GM19238 (cell line): ENCODE measurements at regions not wholly inside any gene's neighbourhood (a gene's known extent, or its start where the extent isn't known, plus 50 kb on each side); places are given as distances from the start of the nearest gene placed in this dataset.
"Not testable (repeated sequence)": the region's sequence is repeated elsewhere in the genome, so short reads cannot be mapped to it uniquely, and the experiment has no call there.

Experiments
- DNase-seq: peaks from one replicate; pipeline ENCODE4 v3.0.0; 2011; ENCODE audit warnings: low spot score; ENCODE audit not compliant: insufficient read length

DNA sequence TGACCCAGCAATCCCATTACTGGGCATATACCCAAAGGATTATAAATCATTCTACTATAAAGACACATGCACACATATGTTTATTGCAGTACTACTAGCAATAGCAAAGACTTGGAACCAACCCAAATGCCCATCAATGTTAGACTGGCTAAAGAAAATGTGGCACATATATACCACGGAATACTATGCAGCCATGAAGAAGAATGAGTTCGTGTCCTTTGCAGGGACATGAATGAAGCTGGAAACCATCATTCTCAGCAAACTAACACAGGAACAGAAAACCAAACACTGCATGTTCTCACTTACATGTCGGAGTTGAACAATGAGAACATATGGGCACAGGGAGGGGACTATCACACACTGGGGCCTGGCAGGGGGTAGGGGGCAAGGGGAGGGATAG lies 183.0 kb downstream of the HACE1 start:
- not testable (repeated sequence) for DNase-seq

DNA sequence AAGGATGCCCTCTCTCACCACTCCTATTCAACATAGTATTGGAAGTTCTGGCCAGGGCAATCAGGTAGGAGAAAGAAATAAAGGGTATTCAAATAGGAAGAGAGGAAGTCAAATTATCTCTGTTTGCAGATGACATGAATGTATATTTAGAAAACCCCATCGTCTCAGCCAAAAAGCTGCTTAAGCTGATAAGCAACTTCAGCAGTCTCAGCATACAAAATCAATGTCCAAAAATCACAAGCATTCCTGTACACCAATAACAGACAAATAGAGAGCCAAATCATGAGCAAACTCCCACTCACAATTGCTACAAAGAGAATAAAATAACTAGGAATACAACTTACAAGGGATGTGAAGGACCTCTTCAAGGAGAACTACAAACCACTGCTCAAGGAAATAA lies 184.6 kb downstream of the HACE1 start:
- DNase-seq: not testable (repeated sequence)

DNA sequence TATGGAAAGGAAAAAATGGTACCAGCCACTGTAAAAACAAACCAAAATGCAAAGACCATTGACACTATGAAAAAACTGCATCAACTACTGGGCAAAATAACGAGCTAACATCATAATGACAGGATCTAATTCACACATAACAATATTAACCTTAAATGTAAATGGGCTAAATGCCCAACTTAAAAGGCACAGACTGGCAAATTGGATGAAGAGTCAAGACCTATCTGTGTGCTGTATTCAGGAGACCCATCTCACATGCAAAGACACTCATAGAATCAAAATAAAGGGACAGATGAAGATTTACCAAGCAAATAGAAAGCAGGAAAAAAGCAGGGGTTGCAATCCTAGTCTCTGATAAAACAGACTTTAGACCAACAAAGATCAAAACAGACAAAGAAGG lies 186.6 kb downstream of the HACE1 start:
- not testable (repeated sequence) for DNase-seq

DNA sequence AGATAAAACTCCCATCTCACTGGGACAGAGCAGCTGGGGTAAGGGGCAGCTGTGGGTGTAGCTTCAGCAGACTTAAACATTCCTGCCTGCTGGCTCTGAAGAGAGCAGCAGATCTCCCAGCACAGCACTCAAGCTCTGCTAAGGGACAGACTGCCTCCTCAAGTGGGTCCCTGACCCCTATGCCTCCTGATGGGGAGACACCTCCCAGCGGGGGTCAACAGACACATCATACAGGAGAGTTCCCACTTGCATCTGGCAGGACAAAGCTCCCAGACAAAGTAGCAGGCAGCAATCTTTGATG lies 188.2 kb downstream of the HACE1 start:
- not testable (repeated sequence) for DNase-seq

DNA sequence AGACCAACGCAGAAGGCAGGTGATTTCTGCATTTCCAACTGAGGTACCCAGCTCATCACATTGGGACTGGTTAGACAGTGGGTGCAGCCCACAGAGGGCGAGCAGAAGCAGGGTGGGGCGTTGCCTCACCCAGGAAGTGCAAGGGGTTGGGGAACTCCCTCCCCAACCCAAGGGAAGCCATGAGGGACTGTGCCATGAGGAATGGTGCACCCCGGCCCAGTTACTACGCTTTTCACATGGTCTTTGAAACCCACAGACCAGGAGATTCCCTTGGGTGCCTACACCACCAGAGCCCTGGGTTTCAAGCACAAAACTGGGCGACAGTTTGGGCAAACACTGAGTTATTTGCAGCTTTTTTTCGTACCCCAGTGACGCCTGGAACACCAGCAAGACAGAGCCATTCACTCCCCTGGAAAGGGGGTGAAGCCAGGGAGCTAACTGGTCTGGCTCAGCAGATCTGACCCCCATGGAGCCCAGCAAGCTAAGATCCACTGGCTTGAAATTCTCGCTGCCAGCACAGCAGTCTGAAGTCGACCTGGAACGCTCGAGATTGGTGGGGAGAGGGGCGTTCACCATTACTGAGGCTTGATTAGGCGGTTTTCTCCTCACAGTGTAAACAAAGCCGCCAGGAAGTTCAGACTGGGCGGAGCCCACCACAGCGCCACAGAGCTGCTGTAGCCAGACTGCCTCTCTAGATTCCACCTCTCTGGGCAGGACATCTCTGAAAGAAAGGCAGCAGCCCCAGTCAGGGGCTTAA lies 188.7 kb downstream of the HACE1 start:
- not testable (repeated sequence) for DNase-seq

DNA sequence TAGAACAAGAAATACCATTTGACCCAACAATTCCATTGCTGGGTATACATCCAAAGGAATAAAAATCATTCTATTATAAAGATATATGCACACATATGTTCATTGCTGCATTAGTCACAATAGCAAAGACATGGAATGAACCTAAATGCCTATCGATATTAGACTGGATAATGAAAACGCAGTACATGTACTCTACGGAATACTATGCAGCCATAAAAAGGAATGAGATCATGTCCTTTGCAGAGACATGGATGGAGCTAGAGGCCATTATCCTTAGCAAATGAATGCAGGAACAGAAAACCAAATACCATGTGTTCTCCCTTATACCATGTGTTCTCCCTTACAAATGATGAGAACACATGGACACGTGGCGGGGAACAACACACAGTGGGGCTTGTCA lies 190.2 kb downstream of the HACE1 start:
- DNase-seq: no peak

DNA sequence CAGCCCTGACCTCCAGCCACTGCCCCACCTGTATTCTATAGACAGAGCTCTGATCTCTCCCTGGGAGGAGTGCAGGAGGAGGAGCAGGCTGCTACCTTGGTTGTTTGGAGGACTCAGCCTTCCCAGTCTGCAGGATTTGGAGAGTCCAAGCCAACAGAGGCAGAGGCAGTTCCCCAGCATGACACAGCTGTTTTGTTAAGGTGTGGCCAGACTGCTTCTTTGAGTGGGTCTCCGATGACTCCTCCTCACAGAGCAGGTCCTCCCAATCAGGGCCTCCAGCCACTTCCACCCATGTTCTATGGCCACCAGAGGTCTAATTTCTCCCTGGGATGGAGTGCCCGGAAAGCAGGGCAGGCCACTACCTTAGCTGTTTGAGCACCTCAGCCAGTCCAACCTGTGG lies 203.5 kb downstream of the HACE1 start:
- no peak for DNase-seq

DNA sequence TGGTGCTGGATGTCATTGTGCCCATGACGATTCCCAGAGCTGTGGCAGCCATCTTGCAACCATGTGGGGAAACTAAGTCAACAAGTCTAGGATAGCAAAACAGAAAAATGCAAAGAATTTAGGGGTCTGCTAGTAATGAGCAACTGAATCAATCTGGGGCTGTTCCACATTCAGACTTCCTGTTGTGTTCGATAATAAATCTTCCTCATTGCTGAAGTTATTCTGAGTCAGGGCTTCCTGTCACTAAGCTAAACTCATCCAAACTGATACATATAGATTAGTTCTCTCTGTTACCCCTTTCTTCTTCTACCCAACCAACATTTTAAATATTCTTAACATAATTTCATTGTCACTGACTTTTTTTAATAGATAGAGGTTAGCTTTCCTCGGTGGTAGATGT lies 205.9 kb downstream of the HACE1 start:
- no peak for DNase-seq

DNA sequence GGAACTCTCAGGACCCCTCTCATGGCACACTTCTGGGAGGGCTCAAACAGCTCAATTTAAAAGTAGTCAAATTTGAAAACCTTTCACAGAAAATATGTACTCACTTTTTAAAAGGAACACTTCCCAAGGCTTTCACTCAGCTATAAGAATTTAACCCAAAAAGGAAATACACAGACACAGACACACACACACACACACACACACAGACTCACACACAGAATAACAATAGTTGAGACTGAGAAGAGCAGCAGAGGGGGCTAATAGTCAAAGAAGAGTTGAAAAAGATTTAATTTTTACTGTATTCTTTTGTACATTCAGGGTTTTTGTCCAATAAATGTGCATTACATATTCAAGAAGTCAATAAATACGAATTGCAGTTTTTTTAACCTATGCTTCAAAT lies 211.4 kb downstream of the HACE1 start:
- no peak for DNase-seq

DNA sequence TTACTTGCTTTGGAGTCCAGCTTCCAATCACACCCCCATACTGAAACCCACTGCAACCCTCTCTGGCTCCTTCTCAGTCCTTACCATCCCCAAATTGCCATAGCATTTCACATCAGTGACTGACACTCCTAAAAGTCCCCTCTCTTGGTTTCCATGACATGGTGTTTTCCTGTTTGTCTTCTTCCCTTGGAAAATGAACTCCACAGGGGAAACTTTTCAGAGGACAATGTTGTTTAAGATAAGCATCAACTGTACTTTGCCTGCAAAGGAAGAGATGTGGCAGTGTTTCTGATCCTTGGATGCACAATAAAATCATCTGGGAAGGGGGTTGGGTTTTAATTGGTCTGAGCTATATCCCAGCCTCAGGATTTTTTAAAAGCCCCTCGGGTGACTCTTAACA lies 214.9 kb downstream of the HACE1 start:
- no peak for DNase-seq

DNA sequence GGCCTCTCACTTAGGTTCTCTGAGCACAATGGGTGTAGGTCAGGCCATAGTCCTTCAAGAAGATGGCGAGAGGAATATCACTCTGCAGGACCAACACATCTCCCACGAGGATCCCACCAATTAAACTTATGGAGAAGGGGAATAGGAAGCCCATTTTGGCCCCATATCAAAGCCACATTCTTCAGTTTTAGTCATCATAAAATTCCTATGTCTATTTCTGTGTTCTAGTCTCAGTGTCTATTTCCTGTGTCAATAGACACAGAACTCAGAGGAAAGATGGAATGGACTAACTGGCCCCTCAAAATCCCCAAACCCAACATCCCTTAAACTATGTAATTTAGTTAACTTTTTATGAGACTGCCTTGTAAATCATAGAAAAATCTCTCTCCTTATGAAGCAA lies 216.8 kb downstream of the HACE1 start:
- no peak for DNase-seq

DNA sequence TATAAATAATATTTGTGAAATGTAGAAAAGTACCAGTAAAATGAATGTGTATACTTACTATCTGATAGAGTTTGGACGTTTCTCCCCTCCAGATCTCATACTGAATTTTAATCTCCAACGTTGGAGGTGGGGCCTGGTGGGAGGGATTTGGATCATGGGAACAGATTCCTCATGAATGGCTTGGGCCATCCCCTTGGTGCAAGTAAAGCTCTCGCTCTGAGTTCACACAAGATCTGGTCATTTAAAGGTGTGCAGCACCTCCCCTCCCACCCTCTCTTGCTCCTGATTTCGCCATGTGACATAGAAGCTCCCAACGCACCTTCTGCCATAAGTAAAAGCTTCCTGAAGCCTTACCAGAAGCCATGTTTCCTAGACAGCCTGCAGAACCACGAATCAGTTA lies 219.0 kb downstream of the HACE1 start:
- DNase-seq: no peak

DNA sequence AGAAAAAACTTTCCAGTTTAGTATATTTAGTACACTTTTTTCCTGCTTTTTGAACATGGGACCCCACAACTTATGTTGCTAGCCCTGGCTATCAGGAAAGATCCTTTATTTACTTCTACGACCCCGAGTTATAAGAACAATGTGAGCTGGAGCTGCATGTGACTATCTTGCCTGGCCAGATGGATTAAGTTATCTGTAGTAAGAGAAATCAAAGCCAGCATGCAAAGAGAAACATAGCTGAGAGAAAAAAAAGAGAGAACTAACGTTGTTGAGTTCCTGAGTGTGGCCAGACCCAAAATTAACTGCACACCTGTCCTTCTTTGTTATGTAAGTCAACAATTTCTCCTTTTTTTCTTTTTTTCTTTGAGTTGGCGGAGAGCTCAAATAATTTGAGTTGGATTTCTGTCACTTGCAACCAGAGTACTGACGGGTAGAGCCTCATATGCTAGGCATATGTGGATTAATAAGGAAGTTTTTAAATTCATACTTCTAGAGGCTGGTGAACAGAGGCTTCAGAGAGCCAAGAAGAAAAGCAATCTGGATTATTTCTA lies 219.5 kb downstream of the HACE1 start:
- DNase-seq: no peak

DNA sequence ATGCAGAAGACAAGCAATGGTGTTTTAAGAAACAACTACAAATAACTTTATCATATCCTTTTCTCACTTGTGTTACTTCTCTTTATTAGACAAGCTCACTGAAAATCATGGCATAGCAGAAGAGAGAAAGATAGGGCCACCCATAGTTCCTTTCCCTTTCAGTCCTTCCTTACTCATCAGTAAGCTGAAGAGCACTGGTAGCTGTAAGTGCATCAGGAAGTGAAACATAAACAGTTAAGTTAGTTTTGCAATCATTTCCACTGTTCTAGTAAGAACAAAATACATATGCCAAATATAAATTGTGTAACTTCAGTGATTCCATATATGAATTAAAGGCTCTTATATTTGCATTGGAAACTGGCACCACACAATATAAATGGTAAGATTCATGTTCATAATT lies 220.1 kb downstream of the HACE1 start:
- no peak for DNase-seq

DNA sequence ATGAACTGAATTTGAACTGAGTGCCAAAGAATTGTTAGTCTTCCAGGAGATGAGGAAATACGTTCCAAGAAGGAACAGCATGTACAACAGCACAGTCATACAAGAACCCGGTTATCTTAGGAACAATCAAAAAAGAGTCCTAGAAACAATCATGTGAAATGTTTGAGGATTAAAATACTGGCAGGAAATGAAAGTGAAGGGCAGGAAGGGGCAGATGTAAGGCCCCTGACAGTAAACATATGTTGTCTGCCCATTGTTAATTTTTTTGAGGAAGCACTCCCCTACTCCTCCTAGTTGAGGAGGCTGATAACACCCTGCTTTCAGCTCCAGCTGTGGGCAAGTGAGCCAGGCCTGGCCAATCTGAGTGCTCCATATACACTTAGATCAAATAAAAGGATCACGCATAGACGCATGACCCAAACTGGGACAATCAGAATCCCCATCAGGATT lies 220.9 kb downstream of the HACE1 start:
- no peak for DNase-seq

DNA sequence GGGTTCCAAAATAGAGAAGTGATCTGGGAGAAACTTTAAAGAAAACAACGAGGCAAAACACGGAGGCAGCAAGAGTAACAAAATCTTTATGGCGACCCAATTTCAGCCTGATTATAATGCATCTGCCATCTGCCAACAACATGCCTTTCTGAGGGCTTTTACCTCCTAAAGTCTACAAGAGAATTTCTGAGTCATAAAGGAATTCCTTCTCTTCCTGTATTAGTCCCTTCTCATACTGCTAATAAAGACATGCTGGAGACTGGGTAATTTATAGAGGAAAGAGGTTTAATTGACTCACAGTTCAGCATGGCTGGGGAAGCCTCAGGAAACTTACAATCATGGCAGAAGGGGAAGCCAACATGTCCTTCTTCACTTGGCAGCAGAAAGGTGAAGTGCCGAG lies 226.6 kb downstream of the HACE1 start:
- no peak for DNase-seq

DNA sequence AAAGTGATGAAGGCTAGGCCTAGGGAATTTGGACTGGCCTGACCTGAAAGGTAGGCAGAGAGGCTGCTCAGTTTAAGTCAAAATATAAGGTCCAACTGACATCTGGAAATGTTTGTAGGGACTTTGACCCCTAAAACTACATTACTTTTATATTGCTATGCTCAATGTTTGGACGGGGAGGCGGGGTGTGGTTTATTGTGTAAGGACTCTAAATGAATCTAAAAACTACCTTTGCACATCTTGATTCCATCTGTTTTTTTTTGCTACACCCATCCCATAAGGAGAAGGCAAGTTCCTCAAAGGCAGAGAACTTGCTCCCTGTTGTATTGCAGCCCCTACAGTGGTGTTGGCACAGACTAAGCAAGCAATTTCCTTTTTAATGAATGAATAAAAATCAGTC lies 227.1 kb downstream of the HACE1 start:
- no peak for DNase-seq

DNA sequence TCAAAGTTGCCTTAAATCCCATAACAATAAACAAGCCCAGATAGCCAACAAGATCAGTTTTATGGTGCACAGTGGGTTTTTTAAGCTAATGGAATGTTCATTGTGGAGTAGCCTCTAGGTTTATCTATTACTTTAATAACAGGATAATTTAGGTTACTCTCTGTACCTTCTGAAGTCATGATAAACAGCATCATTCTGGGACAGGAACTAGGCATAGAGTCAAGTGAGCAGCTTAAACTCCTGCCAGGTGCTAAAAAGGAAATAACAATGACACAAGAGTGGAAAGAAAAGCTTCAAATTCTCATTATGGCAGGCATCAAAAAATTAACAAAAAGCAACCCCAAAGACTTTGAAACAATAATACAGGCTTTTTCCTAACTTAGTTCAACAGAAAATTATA lies 228.8 kb downstream of the HACE1 start:
- no peak for DNase-seq

DNA sequence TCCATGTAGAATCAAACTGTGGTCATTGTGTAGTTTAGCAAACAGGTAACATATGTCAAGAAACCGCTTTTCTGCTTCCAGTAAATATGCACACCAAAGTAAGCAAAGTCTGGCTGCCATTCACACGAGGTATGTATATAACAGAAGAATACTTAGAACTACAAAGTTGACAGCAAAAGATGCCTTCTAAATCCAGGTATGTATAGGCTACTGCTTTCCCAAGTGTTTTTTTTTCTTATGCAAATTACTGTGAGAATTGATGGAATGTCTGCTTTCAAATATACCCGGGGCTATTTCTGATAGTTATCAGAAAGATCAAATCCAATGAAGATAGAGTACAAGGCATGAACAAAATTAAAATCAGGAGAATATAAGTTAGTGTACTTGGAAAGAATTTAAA lies 229.2 kb downstream of the HACE1 start:
- DNase-seq: no peak

DNA sequence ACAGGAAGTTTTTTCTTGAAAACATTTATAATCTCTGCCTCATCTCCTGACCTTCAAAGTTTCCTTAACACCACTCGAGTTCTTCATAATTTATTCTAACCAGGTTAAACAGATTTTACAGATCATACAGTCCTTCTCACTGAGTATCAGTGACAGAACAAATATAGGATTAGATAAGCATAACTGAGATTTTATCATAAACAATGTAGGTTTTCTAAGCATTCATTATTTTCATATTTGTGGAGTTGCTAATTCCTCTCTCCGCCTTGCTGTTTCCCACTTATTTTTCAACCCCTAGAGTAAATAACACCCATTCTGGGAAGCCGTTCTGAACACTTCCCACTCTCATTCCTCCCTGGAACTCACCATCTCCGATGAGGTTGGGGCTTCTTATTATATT lies 229.9 kb downstream of the HACE1 start:
- DNase-seq: no peak

DNA sequence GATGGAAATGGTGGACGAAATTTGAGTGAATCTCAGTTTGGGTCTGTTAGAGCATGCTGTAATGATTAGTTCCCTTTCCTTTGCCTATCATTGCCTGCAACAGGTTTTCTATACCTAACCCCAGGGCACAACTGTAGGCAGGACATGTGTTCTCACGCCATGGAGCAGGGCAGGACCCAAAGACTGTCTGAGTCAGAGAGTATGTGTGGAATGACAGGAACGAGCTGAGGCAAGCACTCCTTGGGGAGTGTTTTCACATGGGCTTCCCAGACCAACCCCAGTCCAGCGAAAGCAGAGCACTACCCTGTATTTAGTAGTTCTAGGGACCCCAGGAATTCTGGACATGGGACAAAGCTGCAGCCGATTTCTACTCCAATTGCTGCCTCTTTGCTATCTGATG lies 234.2 kb downstream of the HACE1 start:
- DNase-seq: no peak

DNA sequence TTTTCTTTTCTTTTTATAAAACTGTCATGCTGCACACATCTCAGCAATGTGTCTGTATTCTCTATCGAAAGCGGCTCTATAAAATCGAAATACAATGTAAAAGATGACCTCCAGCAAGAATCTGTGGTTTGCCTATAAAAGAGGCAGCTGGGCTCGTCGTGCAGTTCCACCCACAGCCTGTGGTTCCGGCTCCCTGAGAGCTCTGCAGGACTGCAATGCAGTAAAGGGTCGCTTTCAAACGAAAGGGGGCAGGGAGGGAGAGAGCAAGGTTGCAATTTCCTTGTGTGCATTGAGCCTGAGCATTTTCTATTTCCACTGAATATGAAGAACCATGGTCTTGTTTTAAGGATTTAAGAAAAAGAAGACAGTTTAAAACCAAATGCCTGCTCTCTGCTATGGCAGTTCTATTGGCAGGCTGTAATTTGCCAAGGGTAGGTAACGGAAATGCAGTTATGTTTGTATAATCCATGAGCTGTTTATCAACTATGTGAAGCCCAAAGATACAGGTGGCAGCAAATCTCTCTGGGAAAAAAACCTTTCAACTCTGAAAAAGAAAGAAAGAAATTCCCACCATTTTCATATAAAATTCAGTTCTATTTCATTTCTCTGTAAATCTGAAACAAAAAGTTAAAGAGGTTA lies 236.5 kb downstream of the HACE1 start:
- no peak for DNase-seq

DNA sequence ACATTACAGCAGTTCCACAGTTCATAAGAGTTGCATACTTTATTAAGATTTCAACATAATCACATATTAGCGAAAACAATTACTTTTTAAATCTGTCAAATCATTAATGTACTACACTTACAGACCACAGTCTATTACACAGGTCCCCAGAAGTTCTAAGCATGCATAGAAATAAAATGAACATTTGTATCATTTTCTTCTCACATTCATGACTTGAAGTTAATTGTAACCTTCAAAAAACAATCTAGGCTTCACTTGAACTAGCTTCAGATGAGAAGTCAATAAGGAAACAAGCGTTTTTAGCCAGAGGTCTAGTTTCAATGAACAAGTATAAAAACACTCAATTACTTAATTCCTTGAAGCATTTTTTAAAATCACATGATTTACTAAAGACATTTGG lies 238.3 kb downstream of the HACE1 start:
- no peak for DNase-seq
